ENCODE measurements at regions not wholly inside any gene's neighbourhood (a gene's known extent, or its start where the extent isn't known, plus 50 kb on each side); places are given as distances from the start of the nearest gene placed in this dataset.
"Not testable (repeated sequence)": the region's sequence is repeated elsewhere in the genome, so short reads cannot be mapped to it uniquely, and the experiment has no call there.

- DNase-seq (ENCODE audit: low spot score): no peak
Measured at GRCh38 chr18:60202708-60203107, 169.9 kb downstream of the MC4R start.

DNA sequence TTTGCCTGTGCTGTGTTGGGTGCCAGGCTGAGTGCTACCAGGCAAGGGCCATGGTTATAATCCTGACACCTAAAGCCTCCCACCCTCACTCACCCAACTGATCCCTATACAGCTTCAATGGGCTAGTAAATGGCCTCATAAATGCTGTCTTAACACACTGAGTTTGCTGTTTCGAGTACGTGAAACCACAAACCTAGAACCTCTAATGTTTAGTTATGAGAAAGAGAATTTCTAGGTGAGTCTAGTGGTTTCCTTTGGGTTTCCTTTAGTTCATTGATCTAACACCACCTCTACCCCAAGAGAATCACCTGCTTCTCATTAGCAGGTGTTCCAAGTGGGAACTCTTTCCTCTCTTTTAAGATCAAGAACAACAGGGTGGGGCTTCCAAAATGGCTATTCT is 172.0 kb downstream of the MC4R start:
- no peak for DNase-seq (ENCODE audit: low spot score)

- DNase-seq (ENCODE audit: low spot score): no peak
Measured at GRCh38 chr18:60199505-60199904, 173.1 kb downstream of the MC4R start.

DNA sequence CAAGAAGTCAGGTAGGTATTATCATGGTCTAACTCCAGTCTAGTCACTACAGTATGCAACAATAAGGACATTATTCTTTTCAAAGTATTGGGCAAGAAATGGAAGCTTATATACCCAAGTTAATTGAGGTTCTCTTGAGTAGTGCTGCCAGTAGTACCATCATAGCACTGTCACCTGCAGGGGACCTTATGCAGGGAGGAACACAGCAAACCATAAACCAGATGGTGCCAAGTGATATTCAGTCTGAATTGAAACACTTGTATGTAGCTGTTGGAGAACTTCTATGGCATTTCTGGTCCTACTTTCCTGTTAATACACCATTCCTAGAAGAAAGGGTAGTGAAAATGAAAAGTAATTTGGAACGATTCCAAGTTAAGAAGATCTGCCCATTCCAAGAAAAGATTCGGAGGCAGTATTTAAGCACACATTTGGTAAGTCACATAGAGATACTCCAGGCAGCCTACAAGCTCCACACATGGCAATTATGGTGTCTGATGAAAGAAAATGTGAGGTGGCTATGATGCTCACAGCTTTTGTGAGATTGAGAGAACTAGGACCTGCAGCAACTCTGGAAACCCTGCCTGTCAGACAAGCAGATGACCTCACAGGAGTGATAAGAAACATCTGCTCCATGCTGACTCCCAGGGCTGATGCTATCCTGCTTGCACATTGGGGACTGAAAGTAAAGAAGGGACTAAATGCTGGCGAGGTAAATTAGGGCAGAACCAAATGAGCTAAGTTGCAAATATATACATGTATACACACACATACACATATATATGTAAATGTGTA is 174.7 kb downstream of the MC4R start:
- no peak for DNase-seq (ENCODE audit: low spot score)

GRCh38 chr18:60196836-60197606 is 175.6 kb downstream of the MC4R start:
- DNase-seq (ENCODE audit: low spot score): no peak

DNA sequence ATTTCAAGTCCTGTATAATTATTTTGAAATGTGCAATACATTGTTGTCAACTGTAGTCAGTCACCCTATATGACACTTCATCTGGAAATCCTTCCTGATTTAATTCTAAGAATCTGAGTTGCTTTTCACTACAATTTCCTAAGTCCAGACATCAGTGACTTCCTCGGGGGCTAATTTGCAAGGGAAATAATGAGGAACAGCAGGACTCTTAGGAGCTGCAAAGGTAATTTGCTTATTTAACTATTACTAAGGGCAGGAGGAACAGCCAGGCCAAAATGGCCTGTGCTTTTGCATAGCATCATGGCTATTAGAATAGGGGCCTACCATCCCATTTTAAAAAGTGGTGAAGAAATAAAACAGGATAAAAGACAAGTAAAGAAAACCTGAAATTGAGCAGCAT is 178.8 kb downstream of the MC4R start:
- DNase-seq (ENCODE audit: low spot score): no peak

- DNase-seq (ENCODE audit: low spot score): no peak
Measured at GRCh38 chr18:60191926-60192325, 180.6 kb downstream of the MC4R start.

DNA sequence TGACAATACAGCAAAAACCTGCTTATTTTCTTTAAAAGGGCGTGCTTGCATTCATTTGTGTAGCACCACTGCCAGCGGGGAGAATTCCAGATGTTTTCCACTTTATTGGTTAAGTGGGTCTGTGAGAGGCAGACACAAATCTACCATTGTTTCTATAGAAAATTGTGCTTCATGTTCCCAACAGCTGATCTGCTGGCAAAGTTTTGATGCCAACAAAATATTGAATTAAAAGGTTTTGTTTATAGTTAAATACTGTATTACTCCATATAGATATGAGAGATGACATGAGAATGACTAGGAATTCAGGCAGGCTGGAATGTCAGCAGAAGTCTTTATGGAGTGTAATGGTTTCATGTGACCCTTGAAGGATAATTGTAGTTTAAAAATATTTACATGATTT is 182.7 kb downstream of the MC4R start:
- no peak for DNase-seq (ENCODE audit: low spot score)

DNA sequence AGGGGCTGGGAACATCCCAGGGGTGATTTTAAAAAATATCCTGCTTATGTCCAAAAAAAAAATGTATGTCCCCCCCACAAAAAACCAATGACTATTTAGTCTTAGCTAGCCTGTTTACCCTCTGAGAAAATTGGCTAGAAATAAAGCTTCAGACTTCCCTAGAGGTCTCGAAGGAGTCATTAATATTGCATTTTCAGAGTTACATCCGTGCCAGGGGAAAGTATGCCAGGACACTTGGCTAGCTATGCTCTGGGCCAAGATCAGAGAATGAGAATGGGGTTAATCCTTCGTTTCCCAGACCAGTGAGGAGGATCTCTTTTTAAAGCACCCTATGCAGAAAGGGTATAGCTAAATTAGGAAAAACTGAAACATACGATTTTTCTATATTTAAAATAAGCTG is 183.6 kb downstream of the MC4R start:
- no peak for DNase-seq (ENCODE audit: low spot score)

- DNase-seq (ENCODE audit: low spot score): no peak
Measured at GRCh38 chr18:60182223-60182622, 190.4 kb downstream of the MC4R start.

DNA sequence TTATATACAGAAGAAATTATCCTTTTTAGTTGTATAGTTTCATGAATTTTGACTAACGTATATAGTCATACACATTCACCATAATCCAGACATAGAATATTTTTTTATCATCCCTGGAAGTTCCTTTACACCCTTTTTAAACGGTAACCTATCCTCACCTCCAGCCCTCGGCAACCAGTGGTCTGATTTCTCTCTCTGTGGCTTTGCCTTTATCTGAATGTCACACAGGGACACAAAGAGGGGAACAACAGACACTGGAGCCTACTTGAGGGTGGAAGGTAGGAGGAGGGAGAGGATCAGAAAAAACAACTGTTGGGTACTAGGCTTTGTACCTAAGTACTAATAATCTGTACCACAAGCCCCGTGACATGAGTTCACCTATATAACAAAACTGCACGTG is 191.9 kb downstream of the MC4R start:
- DNase-seq (ENCODE audit: low spot score): no peak

DNA sequence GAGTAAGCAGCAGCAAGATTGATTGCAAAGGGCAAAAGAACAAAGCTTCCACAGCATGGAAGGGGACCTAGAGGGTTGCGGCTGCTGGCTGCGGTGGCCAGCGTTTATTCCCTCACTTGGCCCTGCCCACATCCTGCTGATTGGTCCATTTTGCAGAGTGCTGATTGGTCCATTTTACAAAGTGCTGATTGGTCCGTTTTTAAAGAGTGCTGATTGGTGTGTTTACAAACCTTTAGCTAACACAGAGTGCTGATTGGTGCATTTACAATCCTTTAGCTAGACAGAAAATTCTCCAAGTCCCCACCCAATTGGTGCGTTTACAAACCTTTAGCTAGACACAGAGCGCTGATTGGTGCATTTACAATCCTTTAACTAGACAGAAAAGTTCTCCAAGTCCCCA is 194.4 kb downstream of the MC4R start:
- DNase-seq (ENCODE audit: low spot score): not testable (repeated sequence)

DNA sequence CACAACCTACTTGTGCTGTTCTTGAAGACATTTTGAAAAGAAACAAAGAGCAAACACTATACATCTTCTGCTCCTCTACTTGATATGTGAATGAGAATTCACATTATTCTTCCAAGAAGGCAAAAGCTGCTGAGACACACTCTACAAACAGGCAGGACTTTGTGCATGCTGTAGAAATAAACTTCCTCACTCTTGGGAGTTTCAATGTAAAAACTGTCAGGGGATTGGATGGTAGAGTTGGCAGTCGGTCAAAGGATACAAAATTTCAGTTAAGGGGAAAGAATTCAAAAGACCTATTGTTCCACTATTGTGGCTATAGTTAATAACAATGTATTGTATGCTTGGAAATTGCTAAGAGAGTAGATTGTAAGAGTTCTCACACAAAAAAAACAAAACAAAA is 196.3 kb downstream of the MC4R start:
- DNase-seq (ENCODE audit: low spot score): no peak

- no peak for DNase-seq (ENCODE audit: low spot score)
Measured at GRCh38 chr18:60174832-60175231, 197.7 kb downstream of the MC4R start.

GRCh38 chr18:60172030-60172429 is 200.5 kb downstream of the MC4R start:
- DNase-seq (ENCODE audit: low spot score): no peak

DNA sequence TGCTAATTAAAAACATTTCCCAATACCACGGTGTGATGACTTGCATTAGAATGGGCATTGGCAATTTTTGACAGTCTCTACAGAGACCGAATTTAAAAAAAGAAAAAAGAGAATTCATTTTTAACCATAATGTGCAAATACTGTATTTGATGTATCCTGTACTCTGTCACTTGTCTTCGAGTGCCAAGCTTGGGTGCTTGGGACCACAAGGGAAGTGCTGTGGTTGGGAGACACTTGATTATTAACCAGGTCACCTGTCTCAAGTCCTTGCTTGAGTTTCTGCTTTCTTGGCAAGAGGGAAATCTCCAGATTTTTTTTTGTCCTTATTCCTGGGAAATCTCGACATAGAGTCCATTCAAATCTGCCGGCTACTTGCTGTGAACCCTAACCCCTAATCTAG is 209.0 kb downstream of the MC4R start:
- no peak for DNase-seq (ENCODE audit: low spot score)

- DNase-seq (ENCODE audit: low spot score): no peak
Measured at GRCh38 chr18:60162388-60162787, 210.2 kb downstream of the MC4R start.

DNA sequence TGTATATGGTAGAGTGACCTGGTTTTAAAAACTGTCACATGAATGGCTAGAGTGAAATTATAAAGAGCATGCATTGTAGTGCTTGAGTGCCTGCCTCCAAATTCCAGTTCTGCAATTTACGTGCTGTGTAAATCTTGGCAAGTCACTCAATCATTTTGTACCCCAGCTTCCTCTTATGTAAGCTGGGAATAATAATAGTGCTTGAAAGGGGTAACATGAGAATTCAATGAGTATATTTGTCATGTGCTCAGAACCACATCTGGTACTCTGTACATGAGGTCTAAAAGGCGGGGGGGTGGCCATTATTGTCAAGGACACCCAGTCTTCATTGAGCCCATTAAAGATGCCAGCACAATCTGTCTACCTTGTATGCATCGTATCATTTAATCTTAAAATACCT is 214.8 kb downstream of the MC4R start:
- DNase-seq (ENCODE audit: low spot score): no peak

GRCh38 chr18:60153376-60153775 is 219.2 kb downstream of the MC4R start:
- no peak for DNase-seq (ENCODE audit: low spot score)

DNA sequence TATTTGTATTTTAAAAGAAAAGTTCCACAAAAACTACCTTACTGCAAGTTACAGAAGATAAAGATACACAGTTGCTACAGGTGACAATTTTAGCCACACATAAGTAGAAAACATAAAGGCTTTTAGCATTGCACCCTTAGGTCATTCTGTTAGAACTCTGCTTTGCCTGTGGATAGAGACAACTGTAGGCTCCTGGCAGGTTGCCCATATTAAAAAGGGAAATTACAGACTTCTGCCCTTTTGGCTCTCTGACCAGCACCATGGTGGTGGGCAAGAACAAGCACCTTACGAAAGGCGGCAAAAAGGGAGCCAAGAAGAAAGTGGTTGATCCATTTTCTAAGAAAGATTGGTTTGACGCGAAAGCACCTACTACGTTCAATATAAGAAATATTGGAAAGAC is 223.3 kb downstream of the MC4R start:
- DNase-seq (ENCODE audit: low spot score): no peak

DNA sequence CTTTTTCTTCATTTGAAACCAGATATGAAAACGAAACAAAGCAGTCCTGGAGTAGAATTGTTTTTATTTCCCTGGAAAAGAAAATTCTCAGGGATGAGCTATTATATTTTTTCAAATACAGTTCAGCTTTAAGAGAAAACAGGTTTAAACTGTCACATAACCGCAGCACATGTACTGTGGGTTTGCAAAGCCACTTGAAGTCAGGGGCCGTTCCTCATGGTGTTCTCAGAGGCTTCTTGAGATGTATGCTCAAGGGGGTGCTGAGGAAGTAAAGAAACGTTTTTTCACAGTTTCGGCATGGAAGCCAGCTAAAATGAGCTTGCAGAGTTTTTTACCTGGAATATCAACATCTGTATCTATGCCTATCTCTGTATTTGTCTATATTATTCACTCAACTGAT is 225.3 kb downstream of the MC4R start:
- DNase-seq (ENCODE audit: low spot score): no peak

- DNase-seq (ENCODE audit: low spot score): no peak
Measured at GRCh38 chr18:60146220-60146960, 226.2 kb downstream of the MC4R start.

GRCh38 chr18:60145776-60146175 is 226.8 kb downstream of the MC4R start:
- DNase-seq (ENCODE audit: low spot score): no peak
